ENCODE measurements at regions not wholly inside any gene's neighbourhood (a gene's known extent, or its start where the extent isn't known, plus 50 kb on each side); places are given as distances from the start of the nearest gene placed in this dataset.
A peak's percentile ranks its signal among the peaks of the same experiment; 100 is the strongest.

DNA sequence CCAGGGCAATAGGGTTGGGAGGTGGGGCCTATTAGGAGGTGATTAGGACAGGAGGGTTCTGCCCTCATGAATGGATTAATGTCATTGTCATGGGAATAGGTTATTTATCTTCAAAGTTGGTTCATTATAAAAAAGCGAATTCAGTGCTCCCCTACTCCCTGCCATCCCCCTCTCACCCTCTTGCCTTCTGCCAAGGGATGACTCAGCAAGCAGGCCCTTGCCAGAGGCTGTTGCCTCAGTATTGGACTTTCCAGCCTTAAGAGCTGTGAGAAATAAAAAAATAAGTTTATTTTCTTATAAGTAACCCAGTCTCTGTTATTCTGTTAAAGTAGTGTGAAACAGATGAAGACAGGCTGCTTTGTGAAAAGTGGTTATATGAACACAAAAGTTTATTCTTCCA, 381.1 kb upstream of the ZFP64 start:
- no peak for DNase-seq (ENCODE audit: low read depth)

DNA sequence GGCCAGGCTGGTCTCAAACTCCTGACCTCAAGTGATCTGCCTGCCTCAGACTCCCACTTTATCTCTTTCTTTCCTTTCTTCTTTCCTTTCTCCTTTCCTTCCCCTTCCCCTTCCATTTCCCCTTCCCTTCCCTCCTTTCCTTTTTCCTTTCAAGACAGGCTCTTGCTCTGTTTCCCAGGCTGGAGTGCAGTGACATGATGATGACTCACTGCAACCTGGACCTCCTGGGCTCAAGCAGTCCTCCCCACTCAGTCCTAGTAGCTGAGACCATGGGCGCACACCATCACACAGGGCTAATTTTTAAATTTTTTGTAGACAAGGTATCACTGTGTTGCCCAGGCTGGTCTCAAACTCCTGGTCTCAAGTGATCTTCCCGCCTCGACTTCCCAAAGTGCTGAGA, 377.6 kb upstream of the ZFP64 start:
- no peak for DNase-seq (ENCODE audit: low read depth)

DNA sequence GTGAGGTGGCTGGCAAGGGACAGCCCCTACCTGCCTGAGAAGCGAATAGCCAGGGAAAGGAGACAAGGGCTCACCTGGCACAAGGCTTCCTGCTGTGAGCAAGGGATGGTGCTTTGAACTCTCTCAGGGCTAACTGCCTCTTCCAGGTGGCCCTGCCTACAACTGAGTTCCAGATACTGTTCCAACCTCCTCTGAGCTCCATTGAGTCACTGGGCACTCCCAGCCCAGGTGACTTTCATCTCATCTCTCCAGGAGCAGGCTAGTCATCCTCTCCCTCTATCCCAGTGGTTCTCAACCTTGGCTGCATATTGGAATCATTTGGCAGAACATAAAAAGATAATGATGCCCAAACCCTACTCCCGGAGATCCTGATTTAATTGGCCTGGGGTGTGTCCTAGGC, 374.0 kb upstream of the ZFP64 start:
- DNase-seq (ENCODE audit: low read depth), result no peak

DNA sequence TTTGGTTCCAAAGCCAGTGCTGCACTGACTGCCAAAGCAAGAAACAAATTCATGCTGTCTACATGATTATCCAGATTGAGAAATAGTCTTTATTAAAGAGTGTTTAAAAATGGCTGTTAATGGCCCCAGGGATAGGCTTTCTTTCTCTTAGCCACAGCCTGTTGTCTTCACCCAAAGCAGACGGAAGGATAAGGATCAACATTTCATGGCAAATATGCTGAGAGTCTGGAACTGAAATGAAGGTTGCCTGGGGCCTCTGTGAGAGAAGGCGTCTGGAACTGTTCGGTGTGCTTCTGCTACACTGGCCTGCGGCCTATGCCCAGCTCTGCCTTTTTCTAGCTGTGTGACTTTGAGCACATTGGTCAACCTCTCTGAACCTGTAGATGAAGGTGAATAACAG, 373.0 kb upstream of the ZFP64 start:
- no peak for DNase-seq (ENCODE audit: low read depth)

DNA sequence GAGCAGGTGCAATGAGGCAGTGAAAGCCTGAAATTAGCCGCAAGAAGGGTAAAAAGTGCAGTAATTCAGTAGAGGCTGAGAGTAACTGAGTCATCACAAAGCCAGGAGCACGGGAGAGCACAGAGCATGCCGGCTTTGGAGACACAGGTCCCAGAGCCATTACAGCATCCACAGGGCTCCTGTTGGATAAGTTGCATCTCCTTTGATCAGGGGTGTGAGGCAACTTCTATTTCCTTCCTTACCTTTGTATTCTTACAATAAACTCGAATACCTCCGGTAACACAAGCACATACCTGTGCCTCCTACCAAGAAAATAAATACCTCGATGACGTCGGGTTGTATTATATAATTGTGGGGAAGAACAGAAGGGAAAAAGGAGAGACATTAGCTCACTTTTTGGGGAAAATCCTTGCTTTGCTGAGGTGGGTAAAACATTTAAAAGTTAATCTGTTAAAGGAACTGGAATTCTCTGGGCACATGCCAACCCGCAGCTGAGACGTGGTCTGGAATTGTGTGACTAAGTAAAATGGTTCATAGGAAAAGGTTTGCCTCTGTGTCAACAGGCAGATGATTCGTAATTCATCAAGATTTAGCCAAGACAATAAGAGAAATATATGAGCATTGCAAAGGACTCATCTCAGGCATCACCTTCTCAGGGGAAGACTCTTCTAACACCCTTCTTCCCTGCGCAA, 360.7 kb upstream of the ZFP64 start:
- DNase-seq (ENCODE audit: low read depth), result no peak

DNA sequence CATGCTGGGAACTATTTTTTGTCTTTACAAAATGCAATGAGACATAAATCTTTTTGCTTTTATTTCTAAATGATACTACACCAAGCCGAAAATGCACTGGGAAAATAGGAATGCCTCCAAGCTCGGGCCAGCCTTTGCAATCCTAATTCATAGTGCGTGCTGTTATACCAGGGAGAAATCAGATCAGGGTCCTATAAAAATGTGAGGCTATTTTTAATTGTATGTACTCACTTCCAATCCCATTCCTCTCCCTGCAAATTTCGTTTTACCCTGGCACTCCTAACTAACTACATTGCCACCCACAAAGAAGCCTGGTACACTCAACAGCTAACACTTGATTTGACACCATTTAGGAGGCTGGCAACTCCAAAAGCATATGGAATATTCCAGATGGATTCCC, 350.6 kb upstream of the ZFP64 start:
- DNase-seq (ENCODE audit: low read depth), result no peak

DNA sequence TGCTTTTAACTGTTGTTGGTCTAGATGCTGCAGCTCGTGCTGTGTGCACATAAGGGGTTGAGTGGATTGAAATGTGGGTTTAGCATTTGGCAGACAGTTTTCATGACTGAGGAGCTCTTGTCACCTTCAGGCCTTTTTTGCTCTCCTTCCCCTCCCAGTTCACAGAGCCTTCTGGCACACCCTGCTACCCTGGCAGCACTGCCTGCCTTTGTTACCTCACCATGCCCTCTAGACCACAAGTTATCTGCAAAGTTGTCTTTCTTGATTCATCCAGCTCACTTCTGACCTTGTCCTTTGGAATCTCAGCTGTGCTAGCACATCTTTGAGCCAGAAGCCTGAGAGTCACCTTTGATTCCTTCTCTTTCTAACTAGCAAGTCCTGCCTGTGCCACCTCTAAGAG, 348.9 kb upstream of the ZFP64 start:
- no peak for DNase-seq (ENCODE audit: low read depth)

DNA sequence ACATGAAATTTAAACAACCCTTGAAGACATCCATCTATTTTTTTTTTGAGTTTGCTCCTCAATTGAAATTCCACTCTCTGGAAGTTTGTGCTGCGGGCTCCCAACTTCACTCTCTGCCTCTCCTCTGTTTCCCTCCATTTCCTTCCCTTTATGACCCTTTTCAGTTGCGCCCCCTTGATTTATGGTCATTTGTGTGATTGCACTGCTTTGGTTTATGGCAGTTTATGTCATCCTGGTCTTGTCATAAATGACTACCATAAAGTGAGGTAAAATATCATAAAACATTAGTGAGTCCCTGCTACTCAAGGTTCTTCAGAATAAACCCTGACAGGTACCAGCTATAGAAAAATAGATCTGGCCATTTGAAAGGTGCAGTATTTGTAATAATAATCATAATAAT, 348.3 kb upstream of the ZFP64 start:
- DNase-seq (ENCODE audit: low read depth), result no peak

DNA sequence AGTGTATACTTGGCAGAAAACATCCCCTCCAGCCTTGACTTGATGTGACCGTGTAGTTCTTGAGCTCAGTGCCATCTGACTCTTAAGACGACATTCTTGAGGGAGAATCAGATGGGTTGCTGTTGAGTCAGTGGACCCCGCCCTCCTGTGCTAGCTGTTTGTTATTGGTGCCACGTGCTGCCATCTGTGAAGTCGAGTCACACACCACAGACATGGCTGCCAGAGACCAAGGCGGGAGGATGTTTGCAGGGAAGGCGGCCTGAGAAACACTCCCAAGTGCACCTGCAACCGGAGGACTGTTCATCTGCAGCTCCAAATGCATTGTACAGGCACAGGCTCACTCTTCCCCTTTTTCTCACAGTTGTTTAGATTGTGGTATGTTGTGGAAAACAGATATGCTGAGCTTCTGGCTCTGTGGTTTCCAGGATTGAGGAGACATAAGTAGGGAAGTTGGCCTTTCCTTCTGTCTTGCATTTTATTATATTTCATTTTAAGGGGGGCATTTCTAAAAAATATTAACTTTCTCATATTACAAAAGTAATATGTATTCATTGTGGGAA, 345.3 kb upstream of the ZFP64 start:
- no peak for DNase-seq (ENCODE audit: low read depth)

DNA sequence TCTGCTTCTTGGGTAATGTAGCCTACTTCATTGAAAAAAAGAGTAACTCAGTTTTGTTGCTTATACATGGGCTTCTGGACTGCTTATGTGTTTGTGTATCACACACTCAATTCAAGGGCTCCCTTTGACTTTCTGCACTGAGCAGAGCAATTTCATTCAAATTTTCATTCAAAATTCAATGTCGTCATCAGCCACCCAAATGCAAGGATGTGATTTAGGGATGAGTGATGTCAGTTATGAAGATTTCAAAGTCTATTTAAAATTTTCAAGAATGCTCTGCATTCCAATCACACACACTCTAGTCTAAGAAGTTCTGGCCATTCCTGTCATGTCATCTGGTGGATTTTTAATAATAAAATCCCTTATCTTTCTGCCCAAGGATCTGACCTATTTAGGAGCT, 344.5 kb upstream of the ZFP64 start:
- DNase-seq (ENCODE audit: low read depth), result no peak

DNA sequence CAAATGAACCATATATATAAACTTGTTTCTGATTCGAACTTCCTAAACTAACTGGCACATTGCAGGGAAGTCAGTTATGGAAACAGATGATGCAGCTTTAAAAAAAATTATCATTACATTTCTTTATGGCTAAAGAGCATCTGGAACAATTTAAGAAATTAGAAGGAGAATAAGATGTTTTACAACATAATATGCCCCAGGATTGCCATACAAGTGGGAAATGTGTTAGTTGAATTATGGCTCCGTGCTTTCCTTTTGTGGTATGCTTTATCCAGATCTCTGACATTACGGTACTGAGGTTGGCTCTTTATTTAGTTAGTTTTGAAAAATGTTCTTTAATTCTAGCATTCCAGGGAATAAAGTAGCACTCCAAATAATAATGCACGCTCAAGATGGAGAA, 343.0 kb upstream of the ZFP64 start:
- no peak for DNase-seq (ENCODE audit: low read depth)

DNA sequence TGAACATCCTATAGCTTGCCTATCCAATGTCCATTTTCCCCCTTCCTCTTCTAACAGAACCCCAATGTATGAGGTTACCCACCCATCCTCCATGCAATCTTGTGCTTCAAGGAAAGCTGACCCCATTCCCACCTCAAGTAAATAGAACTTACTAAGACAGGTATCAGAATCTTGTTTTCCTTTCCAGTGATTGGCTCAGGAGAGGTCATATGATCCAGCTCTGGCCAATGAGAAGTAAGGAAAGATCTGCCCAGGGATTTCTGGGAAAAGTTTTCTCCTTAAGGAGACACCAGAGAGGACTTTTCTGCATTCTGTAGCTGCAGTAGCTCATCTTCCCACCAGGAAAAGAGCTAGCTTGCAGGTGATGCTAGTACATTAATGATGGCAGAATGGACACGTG, 341.8 kb upstream of the ZFP64 start:
- DNase-seq (ENCODE audit: low read depth), result no peak

DNA sequence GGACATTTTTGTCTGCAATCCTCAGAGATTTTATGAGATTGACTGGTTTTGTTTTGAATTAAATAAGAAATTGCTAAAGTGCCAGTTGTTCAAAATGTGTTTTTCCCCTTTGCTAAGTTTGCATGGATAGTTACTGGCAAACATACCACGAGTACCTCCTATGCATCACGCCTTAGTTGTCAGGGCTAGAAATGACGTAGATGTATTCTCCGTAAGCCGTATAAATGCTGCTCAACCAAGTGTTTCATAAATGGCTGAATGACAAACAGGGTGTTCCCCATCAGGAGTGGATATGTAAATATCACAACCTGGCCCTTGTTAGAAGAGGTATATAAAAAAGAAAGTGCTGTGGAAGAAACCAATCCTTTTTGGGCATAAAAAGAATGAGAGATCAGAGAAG, 341.1 kb upstream of the ZFP64 start:
- DNase-seq (ENCODE audit: low read depth), result no peak

DNA sequence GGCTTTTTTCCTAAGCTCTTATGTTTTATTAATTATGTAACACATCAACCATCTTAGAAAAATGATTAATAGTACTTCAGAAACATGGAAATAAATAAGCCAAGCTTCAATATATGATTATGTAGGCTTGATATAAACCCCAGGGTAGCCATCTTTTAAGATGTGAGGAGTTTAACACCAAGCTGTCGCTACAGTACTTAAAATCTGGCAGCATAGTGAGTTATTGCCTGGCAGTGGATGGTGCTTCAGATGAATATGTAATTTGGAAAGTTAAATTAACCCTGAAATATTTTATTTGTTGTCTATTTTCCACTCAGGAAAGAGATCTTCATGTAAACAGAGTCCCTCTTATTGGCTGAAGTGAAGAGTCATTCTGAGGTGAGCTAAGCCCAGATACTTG, 339.0 kb upstream of the ZFP64 start:
- DNase-seq (ENCODE audit: low read depth), result no peak

DNA sequence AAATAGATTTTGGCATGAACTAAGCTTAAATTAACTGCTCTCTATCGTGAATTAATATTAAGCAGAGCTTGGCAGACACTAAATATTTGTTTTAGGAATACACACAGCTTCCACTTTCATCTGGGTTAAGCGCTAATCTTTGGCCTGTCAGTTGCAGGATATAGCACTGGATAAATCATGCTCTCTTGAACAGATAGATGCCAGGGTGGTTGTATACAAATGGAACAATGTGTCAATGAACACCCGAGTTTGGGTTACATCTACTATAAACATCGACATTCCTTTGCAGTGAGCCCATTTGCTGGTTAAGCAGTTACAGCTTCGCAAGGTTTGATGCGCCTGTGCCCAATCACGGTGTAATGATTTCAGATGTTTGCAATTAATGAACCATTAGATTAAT, 338.2 kb upstream of the ZFP64 start:
- DNase-seq (ENCODE audit: low read depth), result no peak

DNA sequence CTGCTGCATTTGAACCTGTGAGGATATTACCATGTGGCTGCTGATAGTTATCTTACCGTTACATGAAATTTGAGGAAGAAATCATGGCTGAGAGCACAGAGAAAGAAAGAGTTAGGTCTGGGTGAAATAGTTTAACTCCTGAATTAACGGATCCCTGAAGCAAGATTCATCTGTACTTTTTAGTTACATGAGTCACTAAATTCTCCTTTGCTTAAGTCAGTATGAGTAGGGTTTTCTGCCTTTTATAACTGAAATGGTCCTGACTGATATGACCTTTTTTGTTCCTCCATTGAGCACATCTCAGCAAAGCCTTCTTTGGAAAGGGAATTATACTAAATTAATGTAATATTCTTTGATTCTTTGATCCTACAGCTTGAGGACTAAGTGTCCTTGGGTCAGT, 333.3 kb upstream of the ZFP64 start:
- no peak for DNase-seq (ENCODE audit: low read depth)

DNA sequence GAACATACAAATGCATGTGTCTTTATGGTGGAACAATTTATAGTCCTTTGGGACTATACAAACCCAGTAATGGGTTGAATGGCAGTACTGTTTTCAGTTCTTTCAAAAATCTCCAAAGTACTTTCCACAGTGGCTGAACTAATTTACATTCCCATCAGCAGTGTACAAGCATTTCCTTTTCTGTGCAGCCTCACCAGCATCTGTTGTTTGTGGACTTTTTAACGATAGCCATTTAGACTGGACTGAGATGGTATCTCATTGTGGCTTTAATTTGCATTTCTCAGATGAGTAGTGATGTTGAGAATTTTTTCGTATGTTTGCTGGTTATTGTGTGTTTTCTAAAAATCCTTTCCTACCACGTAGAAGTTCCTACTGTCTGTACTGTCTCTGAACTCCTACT, 327.2 kb upstream of the ZFP64 start:
- DNase-seq (ENCODE audit: low read depth), result no peak

DNA sequence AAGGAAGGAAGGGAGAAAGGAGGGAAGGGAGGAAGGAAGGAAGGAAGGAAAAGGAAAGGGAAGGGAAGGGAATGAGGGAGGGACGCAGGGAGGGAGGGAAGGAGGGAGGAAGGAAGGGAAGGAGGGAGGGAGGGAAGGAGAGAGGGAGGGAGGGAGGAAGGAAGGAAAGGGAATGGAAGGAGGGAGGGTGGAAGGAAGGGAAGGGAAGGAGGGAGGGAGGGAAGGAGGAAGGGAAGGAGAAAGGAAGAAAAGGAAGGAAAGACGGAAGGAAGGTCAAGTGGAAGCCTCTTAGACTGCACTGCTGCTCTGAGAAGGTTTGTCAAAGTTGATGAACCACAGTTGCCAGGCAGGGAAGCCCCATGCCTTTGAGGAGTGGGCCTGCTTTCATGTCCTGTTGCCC, 324.3 kb upstream of the ZFP64 start:
- no peak for DNase-seq (ENCODE audit: low read depth)

DNA sequence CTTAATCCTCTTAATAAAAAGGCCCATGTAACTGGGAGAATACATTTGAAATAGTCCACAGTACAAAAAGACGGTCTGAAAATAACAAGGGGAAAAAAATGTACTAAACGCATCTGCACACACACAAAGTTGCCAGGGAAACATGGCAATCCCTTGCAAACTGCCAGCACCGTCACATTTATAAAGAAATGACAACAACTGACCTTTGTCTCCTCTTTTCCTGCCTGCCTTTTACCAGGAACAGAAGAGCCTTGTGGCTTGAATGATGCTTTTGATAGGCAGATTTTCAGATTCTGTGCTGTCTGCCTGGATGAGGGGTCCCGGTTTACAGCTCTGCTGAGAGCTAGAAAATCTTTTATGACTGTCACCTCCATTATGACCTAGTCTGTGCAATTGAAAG, 308.6 kb upstream of the ZFP64 start:
- no peak for DNase-seq (ENCODE audit: low read depth)

DNA sequence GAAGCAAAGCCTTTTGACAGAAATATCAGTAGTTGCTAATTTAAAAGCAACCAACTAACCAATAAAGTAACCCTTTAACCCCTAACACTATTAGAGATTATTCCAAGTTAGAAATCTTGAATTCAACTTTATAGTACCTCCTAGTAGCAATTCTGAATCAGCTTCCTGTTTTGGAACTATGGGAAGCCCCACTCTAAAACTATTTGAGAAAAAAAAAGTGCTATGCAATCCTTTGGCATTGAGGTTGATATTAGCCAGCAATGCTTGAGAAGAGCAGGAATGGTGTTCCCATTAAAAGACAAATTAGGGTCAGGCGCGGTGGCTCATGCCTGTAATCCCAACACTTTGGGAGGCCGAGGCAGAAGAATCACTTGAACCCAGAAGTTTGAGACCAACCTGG, 306.2 kb upstream of the ZFP64 start:
- DNase-seq (ENCODE audit: low read depth), result no peak

DNA sequence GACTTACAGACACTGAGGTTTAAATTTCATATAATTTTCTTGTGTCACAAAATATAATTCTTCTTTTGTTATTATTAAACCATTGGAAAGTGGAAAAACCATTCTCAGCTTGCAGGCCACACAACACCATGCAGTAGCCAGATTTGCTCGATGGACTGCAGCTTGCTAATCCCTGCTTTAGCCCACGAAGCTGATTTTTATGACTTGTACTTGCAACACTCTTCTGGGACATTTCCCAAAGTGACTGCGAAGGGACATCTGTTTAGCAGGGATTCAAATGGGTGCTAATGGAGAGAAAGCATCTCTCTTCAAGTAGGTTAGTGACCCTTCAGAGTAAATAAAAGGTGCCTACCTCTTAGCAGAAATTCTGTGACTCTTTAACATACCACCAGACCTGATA, 304.6 kb upstream of the ZFP64 start:
- DNase-seq (ENCODE audit: low read depth), result no peak

DNA sequence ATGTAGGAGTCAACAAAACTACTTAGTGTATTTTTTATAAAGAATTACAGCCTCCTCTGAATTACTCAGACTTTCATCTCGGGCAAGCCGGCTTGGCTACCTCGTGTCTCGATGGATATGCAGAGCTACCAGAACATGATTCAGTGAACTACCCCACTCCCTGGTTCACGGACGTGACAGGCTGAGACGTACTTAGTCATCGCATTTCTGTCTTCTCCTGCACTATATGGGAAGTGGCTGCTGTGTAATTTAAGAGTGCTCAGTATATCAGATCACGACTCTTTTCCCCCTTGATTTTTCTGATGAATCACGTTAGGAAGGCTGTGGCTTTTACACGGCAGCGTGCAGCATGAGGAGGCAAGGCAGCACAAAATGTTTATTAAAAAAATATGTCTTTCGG, 302.7 kb upstream of the ZFP64 start:
- DNase-seq (ENCODE audit: low read depth), result peak; percentile 4

DNA sequence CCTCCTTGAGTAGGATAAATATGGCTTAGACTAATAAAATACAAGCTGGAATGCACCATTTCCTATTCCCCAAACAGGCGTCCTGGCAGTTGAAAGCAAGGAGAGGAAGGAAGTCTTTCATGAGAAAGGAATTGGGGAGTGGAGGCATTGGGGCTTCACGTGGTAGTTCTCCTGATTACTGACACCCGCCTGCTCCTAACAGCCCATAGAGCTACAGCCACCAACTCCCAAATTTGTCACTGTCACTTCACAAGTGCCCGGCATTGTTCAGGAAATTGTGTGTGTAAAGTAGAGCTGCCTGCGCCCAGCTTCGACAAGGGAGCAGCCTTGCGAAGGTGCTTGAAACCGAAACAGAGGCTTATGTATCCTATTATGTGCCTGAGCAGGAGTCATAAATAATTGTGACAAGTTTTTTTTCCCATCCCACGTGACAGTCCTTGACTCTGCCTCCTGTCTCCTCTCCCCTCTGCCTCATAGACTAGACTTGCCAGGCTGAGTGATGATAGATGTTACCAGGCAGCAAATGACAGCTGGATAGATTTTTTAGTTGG, 301.7 kb upstream of the ZFP64 start:
- no peak for DNase-seq (ENCODE audit: low read depth)

DNA sequence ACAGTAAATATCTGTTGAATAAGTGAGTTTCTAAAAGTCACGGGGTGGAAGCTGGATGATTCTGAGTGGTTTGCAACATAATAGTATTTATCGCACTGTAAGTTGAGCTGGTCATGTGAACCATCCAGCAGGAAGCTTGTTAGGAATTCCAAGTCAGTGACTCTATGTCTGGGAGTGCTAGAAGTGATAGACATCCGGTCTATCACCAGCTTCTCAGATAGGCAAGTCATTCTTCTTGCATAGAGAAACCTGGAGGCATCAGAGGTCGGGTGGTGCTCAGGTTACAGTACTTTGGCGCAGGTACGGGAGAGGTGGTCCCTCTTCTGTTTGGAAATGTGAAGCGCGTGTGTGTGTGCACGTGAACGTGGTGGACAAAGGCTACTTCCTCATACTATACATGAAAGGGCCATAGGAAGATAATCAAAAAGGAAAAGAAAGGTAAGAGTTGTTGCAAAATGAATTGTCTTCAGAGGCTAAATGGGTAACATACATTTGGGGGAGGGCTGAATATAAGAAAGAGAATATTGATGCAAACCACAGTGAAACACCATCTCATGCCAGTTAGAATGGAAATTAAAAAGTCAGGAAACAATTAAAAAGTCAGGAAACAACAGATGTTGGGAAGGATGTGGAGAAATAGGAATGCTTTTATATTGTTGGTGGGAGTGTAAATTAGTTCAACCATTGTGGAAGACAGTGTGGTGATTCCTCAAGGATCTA, 299.3 kb upstream of the ZFP64 start:
- DNase-seq (ENCODE audit: low read depth), result no peak

Data from stimulated activated CD8-positive, alpha-beta memory T cell treated with anti-CD3 and anti-CD28 coated beads, Interleukin-12 subunit alpha, Interleukin-12 subunit beta, amount 100 ng/mL, for 1 hour (primary cell).